ENCODE measurements at regions not wholly inside any gene's neighbourhood (a gene's known extent, or its start where the extent isn't known, plus 50 kb on each side); places are given as distances from the start of the nearest gene placed in this dataset.

DNA sequence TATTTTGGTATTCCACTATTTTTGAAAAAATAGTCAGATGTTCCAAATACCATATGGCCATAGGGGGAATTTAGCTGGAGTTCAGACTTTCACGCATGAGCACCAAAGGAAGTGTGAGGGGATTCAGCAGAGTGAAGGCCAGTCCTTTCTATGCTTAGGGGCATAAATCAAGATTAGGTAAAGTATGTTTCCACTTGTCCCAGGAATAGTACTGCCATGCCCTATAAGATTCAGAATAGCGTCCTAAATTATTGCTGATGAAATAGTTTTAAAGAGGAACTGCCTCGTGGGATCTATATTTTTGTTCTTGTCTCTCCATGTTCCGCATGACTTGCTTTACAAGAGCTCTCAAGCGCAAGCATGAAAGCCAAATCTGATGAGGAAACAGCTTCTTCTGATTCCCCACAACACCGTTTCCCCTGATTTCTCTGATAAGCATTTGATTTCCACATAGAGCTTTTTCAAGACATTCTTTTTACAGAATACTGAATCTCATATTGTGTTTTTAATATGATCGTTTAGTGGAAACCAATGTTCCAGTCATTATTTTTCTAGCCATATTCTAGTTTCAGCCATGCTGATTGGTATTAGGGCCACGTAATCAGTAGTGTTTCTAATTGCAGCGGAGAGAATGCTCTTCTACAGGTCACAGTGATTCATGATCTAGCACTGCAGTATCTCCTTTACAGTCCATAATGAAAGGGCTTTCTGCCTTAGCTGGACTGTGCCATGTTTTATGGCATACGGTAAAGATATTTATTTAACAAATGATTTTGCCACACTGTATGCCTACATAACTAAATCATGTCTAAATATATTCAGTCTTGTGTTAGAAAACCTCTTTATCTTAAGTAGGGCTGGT is 492.3 kb downstream of the CENPC start:
- TF ChIP-seq, protein P1, sequence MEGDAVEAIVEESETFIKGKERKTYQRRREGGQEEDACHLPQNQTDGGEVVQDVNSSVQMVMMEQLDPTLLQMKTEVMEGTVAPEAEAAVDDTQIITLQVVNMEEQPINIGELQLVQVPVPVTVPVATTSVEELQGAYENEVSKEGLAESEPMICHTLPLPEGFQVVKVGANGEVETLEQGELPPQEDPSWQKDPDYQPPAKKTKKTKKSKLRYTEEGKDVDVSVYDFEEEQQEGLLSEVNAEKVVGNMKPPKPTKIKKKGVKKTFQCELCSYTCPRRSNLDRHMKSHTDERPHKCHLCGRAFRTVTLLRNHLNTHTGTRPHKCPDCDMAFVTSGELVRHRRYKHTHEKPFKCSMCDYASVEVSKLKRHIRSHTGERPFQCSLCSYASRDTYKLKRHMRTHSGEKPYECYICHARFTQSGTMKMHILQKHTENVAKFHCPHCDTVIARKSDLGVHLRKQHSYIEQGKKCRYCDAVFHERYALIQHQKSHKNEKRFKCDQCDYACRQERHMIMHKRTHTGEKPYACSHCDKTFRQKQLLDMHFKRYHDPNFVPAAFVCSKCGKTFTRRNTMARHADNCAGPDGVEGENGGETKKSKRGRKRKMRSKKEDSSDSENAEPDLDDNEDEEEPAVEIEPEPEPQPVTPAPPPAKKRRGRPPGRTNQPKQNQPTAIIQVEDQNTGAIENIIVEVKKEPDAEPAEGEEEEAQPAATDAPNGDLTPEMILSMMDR (IDR thresholded peaks at IDR 0.05) = no peak
- no peak for TF ChIP-seq POLR2A (IDR thresholded peaks at IDR 0.05)
- TF ChIP-seq EP300 (IDR thresholded peaks at IDR 0.05) = no peak
- TF ChIP-seq POLR2AphosphoS5 (IDR thresholded peaks at IDR 0.05) = no peak
- no peaks in the 10 kb centered on the region for H3K4me1 ChIP-seq
- intact Hi-C loops (cut with DNase I; ENCODE audit: low total_unique reads) = no loop called here
- H3K27ac ChIP-seq = no peak overlapping the region
- DNase-seq = no peak
- H3K27me3 ChIP-seq = no peaks in the 10 kb centered on the region
- no peaks in the 10 kb centered on the region for H3K36me3 ChIP-seq
- H3K4me3 ChIP-seq = no peak overlapping the region
- 67 to 84% (median 81%) methylated on average over 10 of the region's 10 CpGs for WGBS, 5 donors
- no peaks in the 10 kb centered on the region for H3K9me3 ChIP-seq

DNA sequence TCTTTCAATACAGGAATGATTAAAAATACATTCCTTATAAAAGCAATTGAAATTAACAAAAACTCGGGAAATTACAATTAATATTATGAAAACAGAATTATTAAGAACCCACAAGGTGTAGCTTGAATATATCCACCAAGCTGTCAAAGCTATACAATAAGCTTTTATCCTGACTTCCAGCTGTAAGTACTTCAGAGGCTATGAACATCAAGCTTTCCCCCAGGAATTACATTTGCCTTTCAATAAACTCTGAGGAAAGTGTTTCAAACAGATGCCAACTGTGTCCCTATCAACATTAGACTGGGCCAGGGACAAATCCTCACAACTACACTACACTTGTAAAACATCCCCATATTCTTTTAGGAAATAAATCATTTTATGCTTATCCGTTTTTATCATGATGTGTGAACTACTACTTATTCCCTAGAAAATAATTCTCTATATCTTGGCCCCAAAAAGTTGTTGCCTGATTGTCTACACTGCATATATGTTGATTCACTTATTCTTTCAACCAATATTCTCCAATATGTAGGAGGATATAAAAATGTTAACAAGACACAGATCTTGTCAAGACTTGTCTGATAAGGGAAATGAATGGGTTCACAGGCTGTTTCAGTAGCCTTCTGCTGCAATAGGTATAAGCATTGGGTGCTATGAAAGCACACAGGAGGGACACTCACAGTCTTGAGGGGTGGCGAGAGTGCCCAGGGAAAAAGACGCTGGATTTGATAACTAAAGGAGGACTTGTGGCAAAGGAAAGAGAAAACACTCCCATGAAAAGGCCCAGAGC is 494.1 kb downstream of the CENPC start:
- H3K4me1 ChIP-seq = no peaks in the 10 kb centered on the region
- no peaks in the 10 kb centered on the region for H3K27me3 ChIP-seq
- H3K27ac ChIP-seq = no peak overlapping the region
- no peak overlapping the region for H3K4me3 ChIP-seq
- TF ChIP-seq, protein P1 (IDR thresholded peaks at IDR 0.05) = no peak
- no peak for TF ChIP-seq POLR2AphosphoS5 (IDR thresholded peaks at IDR 0.05)
- no peak for TF ChIP-seq EP300 (IDR thresholded peaks at IDR 0.05)
- no peak for TF ChIP-seq POLR2A (IDR thresholded peaks at IDR 0.05)
- no peak for DNase-seq
- intact Hi-C loops (cut with DNase I; ENCODE audit: low total_unique reads) = no loop called here
- WGBS, 5 donors = 59 to 71% (median 64%) methylated on average over 4 of the region's 4 CpGs
- H3K9me3 ChIP-seq = no peaks in the 10 kb centered on the region
- no peaks in the 10 kb centered on the region for H3K36me3 ChIP-seq

DNA sequence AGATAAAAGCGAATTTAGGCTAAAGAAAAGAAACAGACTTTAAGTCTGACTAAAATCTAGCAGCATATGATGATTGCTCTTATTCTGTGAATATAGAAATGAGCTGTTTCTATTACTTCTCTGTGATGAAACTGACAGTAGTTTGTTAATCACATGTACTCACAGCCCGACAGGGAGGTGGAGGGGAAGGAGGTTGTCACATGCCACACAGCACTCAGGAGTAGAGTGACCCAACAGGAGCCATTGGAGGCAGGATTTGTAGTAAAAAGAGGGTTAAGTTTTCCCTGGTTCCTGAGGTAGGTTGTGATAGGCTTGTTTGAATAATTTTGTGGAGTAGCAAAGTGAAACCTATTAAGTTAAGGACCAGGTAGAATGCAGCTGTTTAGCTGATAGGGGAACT is 495.9 kb downstream of the CENPC start:
- DNase-seq = no peak
- intact Hi-C loops (cut with DNase I; ENCODE audit: low total_unique reads) = no loop called here
- no peaks in the 10 kb centered on the region for H3K4me1 ChIP-seq
- no peak for TF ChIP-seq POLR2AphosphoS5 (IDR thresholded peaks at IDR 0.05)
- no peak for TF ChIP-seq POLR2A (IDR thresholded peaks at IDR 0.05)
- no peak overlapping the region for H3K27ac ChIP-seq
- H3K9me3 ChIP-seq = no peaks in the 10 kb centered on the region
- whole genome bisulfite sequencing, 5 donors = 52 to 68% (median 55%) methylated on average over 2 of the region's 2 CpGs
- H3K36me3 ChIP-seq = no peaks in the 10 kb centered on the region
- no peaks in the 10 kb centered on the region for H3K27me3 ChIP-seq
- no peak overlapping the region for H3K4me3 ChIP-seq

DNA sequence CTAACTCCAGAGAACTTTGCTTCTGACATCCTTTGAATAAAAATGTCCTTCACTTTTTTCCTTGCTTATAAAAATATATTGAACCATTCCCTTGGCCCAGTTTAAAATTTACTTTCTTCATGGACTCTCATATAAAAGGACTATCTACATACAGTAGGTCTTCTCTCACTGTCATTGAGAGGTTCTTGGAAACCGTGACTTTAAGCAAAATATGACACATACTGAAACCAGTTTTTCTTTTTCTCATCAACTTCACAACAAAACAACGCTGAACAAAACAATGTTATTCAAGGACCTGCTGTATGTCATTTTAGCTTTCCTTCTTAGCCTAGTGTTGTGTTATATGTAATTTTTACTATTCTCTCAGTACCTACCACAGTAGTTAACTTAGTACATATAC is 496.8 kb downstream of the CENPC start:
- intact Hi-C loops (cut with DNase I; ENCODE audit: low total_unique reads) = no loop called here
- H3K27ac ChIP-seq = no peak overlapping the region
- no peaks in the 10 kb centered on the region for H3K27me3 ChIP-seq
- no peaks in the 10 kb centered on the region for H3K4me1 ChIP-seq
- H3K36me3 ChIP-seq = no peaks in the 10 kb centered on the region
- no peak for DNase-seq
- TF ChIP-seq POLR2A (IDR thresholded peaks at IDR 0.05) (no peak), POLR2AphosphoS5 (IDR thresholded peaks at IDR 0.05) (no peak), EP300 (IDR thresholded peaks at IDR 0.05) (no peak)
- TF ChIP-seq, protein P1 (IDR thresholded peaks at IDR 0.05) = no peak
- H3K4me3 ChIP-seq = no peak overlapping the region
- H3K9me3 ChIP-seq = no peaks in the 10 kb centered on the region
- WGBS, 5 donors = 39 to 54% (median 40%) methylated on average over 2 of the region's 2 CpGs
